Skeletal muscle cell (primary cell): ENCODE measurements at regions not wholly inside any gene's neighbourhood (a gene's known extent, or its start where the extent isn't known, plus 50 kb on each side); places are given as distances from the start of the nearest gene placed in this dataset.

Experiments
- DNase-seq: peaks from one replicate; pipeline ENCODE4 v3.0.0-alpha.2; 2010; ENCODE audit warnings: low read depth
- H3K4me3 ChIP-seq: 2 replicates; pipeline ENCODE4 v1.5.1; 2011; ENCODE audit warnings: low read depth, mild to moderate bottlenecking, control low read depth, low read length, moderate library complexity

DNA sequence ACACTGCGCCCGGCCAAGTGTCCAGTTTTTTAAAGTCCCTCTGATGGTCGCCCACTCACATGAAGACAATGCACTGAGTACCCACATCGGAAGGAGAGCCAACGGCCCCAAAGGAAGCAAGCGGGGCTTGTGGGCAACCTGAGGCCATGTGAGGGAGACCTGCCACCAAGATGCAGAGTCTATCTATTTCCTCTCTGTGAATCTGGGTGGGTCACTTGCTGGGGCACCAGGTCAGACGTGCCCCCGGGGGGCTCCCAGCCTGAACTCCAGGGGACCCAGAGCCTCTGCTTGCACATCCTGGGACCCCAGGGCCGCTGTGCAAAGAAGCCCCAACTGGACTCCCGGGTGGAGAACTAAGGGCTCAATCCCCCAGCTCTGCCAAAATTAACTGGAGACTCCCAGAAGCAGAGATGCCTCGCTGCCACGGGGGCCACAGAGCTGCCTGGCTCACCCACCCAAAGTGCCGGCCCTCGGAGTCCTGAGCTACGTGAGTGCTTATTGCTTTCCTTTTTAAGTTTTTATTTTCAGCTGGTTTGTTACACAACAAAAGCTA is 106.4 kb downstream of the BRD1 start:
- H3K4me3 ChIP-seq: no peak overlapping the region
- no peak for DNase-seq

DNA sequence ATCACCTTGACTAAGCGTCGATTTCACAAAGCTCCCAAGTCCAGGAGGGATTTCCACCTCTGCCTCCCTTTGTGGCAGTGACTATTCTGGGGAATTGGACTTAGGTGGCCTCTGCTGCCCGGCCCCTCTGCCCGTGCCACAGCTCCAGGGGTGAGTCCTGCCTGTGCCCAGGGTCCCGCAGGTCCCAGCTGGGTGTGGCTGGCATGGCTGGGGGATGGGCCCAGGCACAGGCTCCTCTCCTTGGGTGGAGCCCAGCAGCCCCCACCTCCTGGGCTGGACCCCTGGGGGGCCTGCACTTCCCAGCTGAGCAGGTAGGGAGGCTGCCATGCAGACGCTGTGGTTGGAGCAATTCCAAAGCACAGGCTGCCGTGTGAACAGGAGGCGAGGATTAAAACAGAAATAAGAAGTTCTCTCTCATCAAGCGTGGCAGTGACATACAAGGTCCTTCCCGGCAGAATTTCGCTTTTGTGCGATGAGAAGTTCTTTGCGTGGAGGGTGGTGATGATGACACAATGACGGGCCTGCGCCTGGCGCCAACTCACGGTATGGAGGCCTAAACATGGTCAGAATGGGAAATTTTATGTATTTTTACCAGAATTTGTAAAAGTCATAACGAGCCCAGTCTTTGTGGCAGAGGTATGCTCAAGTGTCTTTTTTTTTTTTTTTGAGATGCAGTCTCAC is 107.3 kb downstream of the BRD1 start:
- DNase-seq: no peak
- H3K4me3 ChIP-seq: no peak overlapping the region

GRCh38 chr22:49719046-49719445 is 108.6 kb downstream of the BRD1 start:
- no peak overlapping the region for H3K4me3 ChIP-seq
- DNase-seq: no peak

- DNase-seq: no peak
- H3K4me3 ChIP-seq: no peak overlapping the region
These were observed 109.3 kb downstream of the BRD1 start for GRCh38 chr22:49718396-49718795.

DNA sequence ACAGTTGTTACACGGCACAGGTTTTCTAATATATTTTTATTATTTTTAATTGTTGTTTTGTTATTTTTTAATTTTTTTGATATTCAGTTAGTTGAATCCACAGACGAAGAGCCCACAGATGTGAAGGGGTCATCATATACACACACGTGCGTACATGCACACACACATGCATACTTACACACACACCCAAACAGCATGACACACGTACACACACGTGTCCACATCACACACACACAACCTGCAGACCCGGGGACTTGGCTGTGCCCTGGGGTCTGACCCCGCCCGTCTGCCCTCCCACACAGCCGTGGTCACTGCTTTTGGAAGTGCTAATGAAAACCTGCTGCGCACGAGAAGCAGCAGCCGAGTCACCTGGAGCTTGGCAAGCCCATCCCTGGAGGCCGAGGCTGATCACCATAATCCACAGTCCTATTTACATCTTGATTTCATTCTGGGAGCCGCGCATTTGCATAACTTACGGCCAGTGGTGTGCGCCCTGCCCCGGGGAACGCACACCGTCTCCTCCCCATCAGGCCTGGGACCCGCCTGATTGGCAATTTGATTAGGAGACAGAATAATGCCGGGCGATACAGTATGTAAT is 110.3 kb downstream of the BRD1 start:
- DNase-seq: no peak
- no peak overlapping the region for H3K4me3 ChIP-seq

GRCh38 chr22:49716441-49716840 is 111.2 kb downstream of the BRD1 start:
- no peak for DNase-seq
- H3K4me3 ChIP-seq: no peak overlapping the region

- no peak overlapping the region for H3K4me3 ChIP-seq
- DNase-seq: no peak
These were observed 112.2 kb downstream of the BRD1 start for GRCh38 chr22:49715450-49715849.

- no peak for DNase-seq
- H3K4me3 ChIP-seq: no peak overlapping the region
These were observed 114.7 kb downstream of the BRD1 start for GRCh38 chr22:49713003-49713402.

- no peak for DNase-seq
- H3K4me3 ChIP-seq: no peak overlapping the region
These were observed 115.4 kb downstream of the BRD1 start for GRCh38 chr22:49712195-49712791.

DNA sequence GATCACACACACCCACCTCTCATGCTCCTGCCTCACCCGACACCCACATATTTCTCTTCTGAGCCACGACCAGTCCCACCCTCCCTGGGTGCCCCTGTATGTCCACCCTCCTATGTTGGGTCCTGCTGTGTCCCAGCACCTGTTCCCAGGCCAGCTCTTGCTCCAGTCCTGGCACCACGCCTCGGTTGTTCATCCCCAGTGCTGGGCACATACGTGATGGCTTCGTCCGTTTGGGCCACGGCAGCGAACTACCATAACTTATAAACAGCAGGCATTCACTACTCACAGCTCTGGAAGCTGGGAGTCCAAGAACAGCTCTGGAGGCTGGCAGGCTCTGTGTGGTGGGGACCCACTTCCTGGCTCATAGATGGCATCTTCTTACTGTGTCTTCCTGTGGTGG is 116.9 kb downstream of the BRD1 start:
- DNase-seq: no peak
- H3K4me3 ChIP-seq: no peak overlapping the region

GRCh38 chr22:49709464-49709863 is 118.2 kb downstream of the BRD1 start:
- no peak overlapping the region for H3K4me3 ChIP-seq
- no peak for DNase-seq

- no peak overlapping the region for H3K4me3 ChIP-seq
- no peak for DNase-seq
These were observed 121.7 kb downstream of the BRD1 start for GRCh38 chr22:49705972-49706352.

DNA sequence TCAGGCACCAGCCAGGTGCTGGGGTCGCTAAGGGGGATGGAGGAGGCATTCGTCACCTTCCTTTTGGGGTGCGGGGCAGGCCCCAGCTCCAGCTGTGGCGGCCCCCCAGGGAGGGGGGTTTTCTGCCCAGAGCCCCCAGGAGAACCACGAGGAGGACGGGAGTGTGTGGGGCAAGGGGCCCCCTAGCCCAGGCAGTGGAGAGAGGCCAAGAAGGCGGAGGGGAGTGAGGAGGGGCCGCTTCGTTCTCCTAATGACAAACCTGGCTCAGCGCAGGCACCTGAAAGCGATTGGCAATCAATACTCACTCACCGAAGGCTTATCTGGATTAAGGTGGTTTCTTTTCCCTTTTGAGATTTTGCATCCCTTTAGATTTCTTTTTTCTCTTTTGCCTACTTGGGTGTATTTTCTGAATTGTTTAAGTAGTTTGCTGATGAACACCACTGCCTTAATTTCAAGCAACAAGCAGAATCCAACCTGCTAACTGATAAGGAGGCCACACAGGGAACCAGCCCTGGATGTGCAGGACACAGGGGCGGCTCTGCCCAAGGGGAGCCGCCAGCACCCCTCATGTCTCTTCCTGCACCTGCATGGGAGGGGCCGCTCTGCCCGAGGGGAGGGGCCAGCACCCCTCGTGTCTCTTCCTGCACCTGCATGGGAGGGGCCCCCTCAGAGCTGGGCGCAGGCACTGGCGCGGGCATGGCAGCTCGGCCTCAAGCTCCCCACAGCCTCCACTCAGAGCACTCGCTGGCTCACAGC is 122.3 kb downstream of the BRD1 start:
- H3K4me3 ChIP-seq: no peak overlapping the region
- DNase-seq: no peak

- H3K4me3 ChIP-seq: no peak overlapping the region
- DNase-seq: no peak
These were observed 123.1 kb downstream of the BRD1 start for GRCh38 chr22:49704345-49705215.

DNA sequence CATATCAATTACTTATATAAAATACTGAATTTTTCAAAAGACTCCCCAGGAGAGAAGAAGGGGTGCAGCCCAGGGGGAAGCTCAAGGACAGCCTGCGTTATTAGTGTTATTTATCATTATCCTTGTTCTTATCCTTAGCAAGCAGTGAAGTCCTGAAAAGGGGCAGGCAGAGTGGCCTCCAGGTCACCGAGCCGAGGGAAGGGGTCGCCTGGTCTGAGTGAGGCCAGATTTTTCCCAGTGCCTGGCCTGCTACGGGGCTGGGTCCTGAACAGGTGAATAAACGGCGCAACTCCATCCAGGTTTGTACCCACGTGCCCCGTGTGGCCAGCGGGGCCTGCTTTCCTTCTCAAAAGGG is 123.7 kb downstream of the BRD1 start:
- DNase-seq: no peak
- no peak overlapping the region for H3K4me3 ChIP-seq

DNA sequence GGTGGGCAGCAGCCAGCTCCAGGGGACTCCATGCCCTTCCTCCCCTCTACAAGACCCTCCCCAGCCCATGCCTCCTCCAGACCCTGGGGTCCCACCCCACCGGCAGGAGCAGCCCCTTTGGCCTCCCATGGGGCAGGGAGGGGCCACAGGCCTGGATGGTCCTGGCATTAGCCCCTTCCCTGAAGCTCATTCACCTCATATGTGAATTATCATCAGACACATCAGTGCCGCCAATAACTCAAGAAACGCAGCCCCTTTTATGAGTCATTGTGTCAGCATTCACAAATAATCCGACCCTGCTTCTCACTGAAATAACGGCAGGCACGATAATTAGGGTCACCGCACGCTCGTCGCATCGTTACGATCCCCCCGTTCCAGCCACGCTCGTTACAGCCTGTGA is 124.2 kb downstream of the BRD1 start:
- no peak for DNase-seq
- no peak overlapping the region for H3K4me3 ChIP-seq

- no peak for DNase-seq
- H3K4me3 ChIP-seq: no peak overlapping the region
These were observed 125.6 kb downstream of the BRD1 start for GRCh38 chr22:49702068-49702397.

DNA sequence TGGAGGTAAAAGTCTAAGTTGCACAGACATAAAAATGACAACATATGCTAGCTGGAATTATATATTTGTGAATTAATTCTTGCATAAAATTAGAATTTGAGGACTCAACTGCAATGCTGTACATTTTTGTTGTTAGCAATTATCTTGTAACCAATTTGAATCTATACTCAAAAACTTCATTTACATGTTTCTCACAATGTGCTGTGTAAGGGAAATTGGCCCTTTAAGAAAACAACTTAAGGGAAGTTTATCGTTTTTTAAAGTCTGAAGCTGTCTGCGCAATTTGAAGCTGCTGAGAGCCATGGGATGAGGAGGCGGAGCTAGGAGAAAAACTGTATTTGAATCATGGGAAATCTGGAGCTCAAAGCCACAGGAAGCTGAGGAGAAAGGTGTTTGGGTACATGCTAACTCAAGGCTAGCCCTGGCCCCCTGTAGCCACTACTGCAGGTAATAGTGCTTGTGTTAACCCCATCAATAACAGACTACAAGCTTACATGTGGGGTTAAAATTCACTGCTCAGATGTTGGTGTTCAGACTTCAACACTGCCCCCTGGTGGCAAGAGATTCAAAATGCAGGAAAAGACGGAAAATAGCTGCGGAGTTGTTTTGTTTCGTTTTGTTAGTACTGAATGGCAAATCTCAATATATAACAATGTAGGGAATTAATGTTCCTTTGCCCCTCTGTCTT is 126.1 kb downstream of the BRD1 start:
- H3K4me3 ChIP-seq: no peak overlapping the region
- DNase-seq: no peak

- no peak for DNase-seq
- H3K4me3 ChIP-seq: no peak overlapping the region
These were observed 127.7 kb downstream of the BRD1 start for GRCh38 chr22:49699928-49700498.
